GM19452 (cell line): ENCODE measurements at regions not wholly inside any gene's neighbourhood (a gene's known extent, or its start where the extent isn't known, plus 50 kb on each side); places are given as distances from the start of the nearest gene placed in this dataset.
"Not testable (repeated sequence)": the region's sequence is repeated elsewhere in the genome, so short reads cannot be mapped to it uniquely, and the experiment has no call there.

Experiments
- ATAC-seq: cut with Tn5 transposase; IDR thresholded peaks from one replicate; pipeline ENCODE4 v1.9.1; 2021; ENCODE audit not compliant: unreplicated experiment

GRCh38 chrX:15127010-15127409, 142.9 kb downstream of the ASB9 start:
- ATAC-seq: no peak

GRCh38 chrX:15116900-15117299, 153.0 kb downstream of the ASB9 start:
- no peak for ATAC-seq

GRCh38 chrX:15114743-15115566, 154.9 kb downstream of the ASB9 start:
- ATAC-seq: no peak

GRCh38 chrX:15107367-15107988, 162.4 kb downstream of the ASB9 start:
- no peak for ATAC-seq

GRCh38 chrX:15098505-15098904, 171.4 kb downstream of the ASB9 start:
- ATAC-seq: no peak

GRCh38 chrX:15087747-15088146, 182.1 kb downstream of the ASB9 start:
- no peak for ATAC-seq

- no peak for ATAC-seq
These were observed 196.6 kb downstream of the ASB9 start for GRCh38 chrX:15073313-15073712.

GRCh38 chrX:15072880-15073279, 197.0 kb downstream of the ASB9 start:
- no peak for ATAC-seq

GRCh38 chrX:15072259-15072658, 197.6 kb downstream of the ASB9 start:
- no peak for ATAC-seq

- no peak for ATAC-seq
These were observed 186.3 kb downstream of the MOSPD2 start for GRCh38 chrX:15059474-15059873.

GRCh38 chrX:15056044-15056443, 182.8 kb downstream of the MOSPD2 start:
- ATAC-seq: no peak

GRCh38 chrX:15055146-15055930, 182.1 kb downstream of the MOSPD2 start:
- no peak for ATAC-seq

GRCh38 chrX:15050395-15050794, 177.2 kb downstream of the MOSPD2 start:
- no peak for ATAC-seq

- peak; percentile 88 for ATAC-seq
These were observed 170.3 kb downstream of the MOSPD2 start for GRCh38 chrX:15043538-15043937.

- ATAC-seq: no peak
These were observed 160.7 kb downstream of the MOSPD2 start for GRCh38 chrX:15033917-15034316.

- ATAC-seq: no peak
These were observed 144.3 kb downstream of the MOSPD2 start for GRCh38 chrX:15017491-15017890.

GRCh38 chrX:15016051-15016450, 142.8 kb downstream of the MOSPD2 start:
- ATAC-seq: no peak

GRCh38 chrX:15014281-15014680, 141.1 kb downstream of the MOSPD2 start:
- no peak for ATAC-seq

- no peak for ATAC-seq
These were observed 140.2 kb downstream of the MOSPD2 start for GRCh38 chrX:15013461-15013860.

GRCh38 chrX:14997271-14997670, 124.0 kb downstream of the MOSPD2 start:
- ATAC-seq: no peak

- not testable (repeated sequence) for ATAC-seq
These were observed 111.2 kb downstream of the MOSPD2 start for GRCh38 chrX:14984425-14984824.
